WERI-Rb-1 (cell line): ENCODE measurements at regions not wholly inside any gene's neighbourhood (a gene's known extent, or its start where the extent isn't known, plus 50 kb on each side); places are given as distances from the start of the nearest gene placed in this dataset.

ENCODE experiments used
- DNase-seq: peaks from one replicate; pipeline ENCODE4 v3.0.0-alpha.2; 2020
- H3K27ac ChIP-seq: fragments of 250-450 bp; sonication (Bioruptor Pico); 2 replicates; pipeline ENCODE4 v1.5.1; 2020; ENCODE audit warnings: mild to moderate bottlenecking, moderate library complexity
- H3K27me3 ChIP-seq: fragments of 250-450 bp; sonication (Bioruptor Pico); 2 replicates; pipeline ENCODE4 v1.5.1; 2021; ENCODE audit warnings: mild to moderate bottlenecking, low read depth, moderate library complexity; ENCODE audit not compliant: insufficient read depth, severe bottlenecking
- H3K36me3 ChIP-seq: fragments of 250-450 bp; sonication (Bioruptor Pico); 2 replicates; pipeline ENCODE4 v1.5.1; 2020; ENCODE audit warnings: mild to moderate bottlenecking, moderate library complexity
- H3K4me3 ChIP-seq: 2 replicates; pipeline ENCODE4 v1.5.1; 2011; ENCODE audit warnings: low read depth, mild to moderate bottlenecking, control low read depth, low read length
- H3K9me3 ChIP-seq: fragments of 250-450 bp; sonication (Bioruptor Pico); 2 replicates; pipeline ENCODE4 v1.5.1; 2021; ENCODE audit warnings: mild to moderate bottlenecking, moderate library complexity; ENCODE audit not compliant: severe bottlenecking
- TF ChIP-seq, protein P1 (sequence below): IDR thresholded peaks from 2 replicates; pipeline ENCODE4 v1.5.1; 2011; ENCODE audit warnings: low read depth, mild to moderate bottlenecking, control low read depth, inconsistent platforms, low read length

DNA sequence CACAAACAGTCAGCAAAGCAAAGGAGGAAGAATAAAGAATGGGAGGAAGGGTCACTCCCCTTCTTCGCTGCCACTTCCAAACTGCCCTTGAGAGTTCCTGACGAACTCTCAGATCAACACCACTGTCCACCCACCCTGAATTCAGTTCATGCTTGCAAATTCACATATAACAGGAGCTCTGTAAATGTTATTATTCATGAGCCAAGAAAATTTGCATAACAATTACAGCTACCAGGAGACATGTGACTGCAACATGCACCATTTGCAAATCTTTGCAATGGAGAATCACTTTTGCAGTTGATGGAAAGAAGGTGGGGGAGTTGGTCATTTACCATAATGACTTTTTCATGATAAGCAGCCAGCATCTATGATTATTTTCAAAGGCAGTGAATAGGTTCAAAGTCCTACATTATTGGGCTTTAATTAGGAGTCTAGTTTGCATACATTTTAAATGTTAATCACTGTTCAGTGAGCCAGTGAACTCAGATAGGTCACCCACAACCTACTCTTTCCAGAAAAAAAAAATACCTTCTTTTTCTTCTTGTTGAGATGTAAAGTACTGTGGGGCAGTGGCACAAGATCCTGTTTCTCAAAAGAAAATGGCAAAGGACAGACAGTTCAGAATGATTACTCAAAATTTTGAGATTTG, 149.7 kb downstream of the CAAP1 start:
- Histone ChIP-seq H3K36me3 (no peaks in the 10 kb centered on the region), H3K4me3 (no peak overlapping the region), H3K27ac (no peak overlapping the region), H3K27me3 (peaks cover 3% of the 10 kb centered on the region), H3K9me3 (no peaks in the 10 kb centered on the region)
- no peak for DNase-seq
- TF ChIP-seq, protein P1, sequence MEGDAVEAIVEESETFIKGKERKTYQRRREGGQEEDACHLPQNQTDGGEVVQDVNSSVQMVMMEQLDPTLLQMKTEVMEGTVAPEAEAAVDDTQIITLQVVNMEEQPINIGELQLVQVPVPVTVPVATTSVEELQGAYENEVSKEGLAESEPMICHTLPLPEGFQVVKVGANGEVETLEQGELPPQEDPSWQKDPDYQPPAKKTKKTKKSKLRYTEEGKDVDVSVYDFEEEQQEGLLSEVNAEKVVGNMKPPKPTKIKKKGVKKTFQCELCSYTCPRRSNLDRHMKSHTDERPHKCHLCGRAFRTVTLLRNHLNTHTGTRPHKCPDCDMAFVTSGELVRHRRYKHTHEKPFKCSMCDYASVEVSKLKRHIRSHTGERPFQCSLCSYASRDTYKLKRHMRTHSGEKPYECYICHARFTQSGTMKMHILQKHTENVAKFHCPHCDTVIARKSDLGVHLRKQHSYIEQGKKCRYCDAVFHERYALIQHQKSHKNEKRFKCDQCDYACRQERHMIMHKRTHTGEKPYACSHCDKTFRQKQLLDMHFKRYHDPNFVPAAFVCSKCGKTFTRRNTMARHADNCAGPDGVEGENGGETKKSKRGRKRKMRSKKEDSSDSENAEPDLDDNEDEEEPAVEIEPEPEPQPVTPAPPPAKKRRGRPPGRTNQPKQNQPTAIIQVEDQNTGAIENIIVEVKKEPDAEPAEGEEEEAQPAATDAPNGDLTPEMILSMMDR = no peak

DNA sequence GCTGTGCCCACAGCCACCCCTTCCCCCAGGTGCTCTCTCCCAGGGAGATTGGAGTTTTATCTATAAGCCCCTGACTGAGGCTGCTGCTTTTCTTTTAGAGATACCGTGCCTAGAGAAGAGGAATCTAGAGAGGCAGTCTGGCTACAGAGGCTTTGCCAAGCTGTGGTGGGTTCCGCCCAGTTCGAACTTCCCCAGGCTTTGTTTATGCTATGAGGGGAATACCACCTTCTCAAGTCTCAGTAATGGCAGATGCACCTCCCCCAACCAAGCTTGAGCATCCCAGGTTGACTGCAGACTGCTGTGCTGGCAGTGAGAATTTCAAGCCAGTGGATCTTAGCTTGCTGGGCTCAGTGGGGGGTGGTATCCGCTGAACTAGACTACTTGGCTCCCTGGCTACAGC, 157.4 kb downstream of the CAAP1 start:
- Histone ChIP-seq H3K27me3 (no peaks in the 10 kb centered on the region), H3K4me3 (no peak overlapping the region), H3K36me3 (no peaks in the 10 kb centered on the region), H3K9me3 (no peaks in the 10 kb centered on the region), H3K27ac (no peak overlapping the region)
- TF ChIP-seq, protein P1 = no peak
- DNase-seq = no peak

- H3K27ac ChIP-seq = no peak overlapping the region
- H3K36me3 ChIP-seq = no peaks in the 10 kb centered on the region
- no peak for DNase-seq
- H3K27me3 ChIP-seq = no peaks in the 10 kb centered on the region
- H3K4me3 ChIP-seq = no peak overlapping the region
- no peaks in the 10 kb centered on the region for H3K9me3 ChIP-seq
- TF ChIP-seq, protein P1 = no peak
Measured at GRCh38 chr9:26729187-26729586, 163.4 kb downstream of the CAAP1 start.

DNA sequence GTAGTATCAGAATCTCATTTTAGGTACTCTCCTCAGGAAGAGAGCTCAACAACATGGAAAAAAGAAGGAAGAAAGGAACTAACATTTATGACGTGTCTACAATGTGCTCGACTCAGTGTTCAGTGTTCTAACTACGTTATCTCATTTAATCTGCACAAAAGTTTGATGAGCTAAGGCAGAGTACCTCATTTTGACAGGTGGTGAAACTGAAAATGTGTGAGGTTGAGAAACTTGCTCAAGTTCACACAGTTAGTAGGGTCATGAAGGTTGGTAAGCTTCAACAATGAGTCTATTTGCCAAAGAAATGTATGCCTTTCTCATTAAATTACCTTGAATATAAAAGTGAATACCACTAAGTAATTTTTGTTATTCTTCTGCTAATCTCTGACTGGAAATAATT, 165.1 kb downstream of the CAAP1 start:
- no peak for DNase-seq
- TF ChIP-seq, protein P1 = no peak
- no peak overlapping the region for H3K4me3 ChIP-seq
- no peaks in the 10 kb centered on the region for H3K36me3 ChIP-seq
- H3K9me3 ChIP-seq = no peaks in the 10 kb centered on the region
- H3K27me3 ChIP-seq = no peaks in the 10 kb centered on the region
- H3K27ac ChIP-seq = no peak overlapping the region

DNA sequence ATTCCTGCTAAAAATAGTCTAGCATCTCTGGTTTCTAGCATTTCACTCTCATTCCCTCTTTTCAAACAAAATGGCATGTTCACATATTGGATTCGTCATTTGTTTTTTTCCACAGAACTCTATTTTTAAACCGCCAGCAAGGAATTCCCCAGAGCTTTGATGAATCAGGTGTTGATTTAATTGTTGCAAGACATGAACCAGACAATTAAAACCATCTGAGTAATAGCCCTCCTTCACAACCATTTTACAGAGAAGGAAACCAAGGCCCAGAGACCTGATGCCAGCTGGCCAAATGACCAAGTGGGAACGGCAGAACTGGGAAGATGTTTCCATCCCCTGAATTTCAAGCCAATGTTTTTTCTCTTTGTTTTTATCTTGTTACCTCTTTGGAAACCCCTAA, 167.0 kb downstream of the CAAP1 start:
- Histone ChIP-seq H3K4me3 (no peak overlapping the region), H3K36me3 (no peaks in the 10 kb centered on the region), H3K27me3 (no peaks in the 10 kb centered on the region), H3K9me3 (no peaks in the 10 kb centered on the region), H3K27ac (no peak overlapping the region)
- no peak for DNase-seq
- TF ChIP-seq, protein P1 = no peak

- Histone ChIP-seq H3K27ac (no peak overlapping the region), H3K36me3 (no peaks in the 10 kb centered on the region), H3K9me3 (no peaks in the 10 kb centered on the region), H3K27me3 (no peaks in the 10 kb centered on the region), H3K4me3 (no peak overlapping the region)
- DNase-seq = peak; percentile 34
- TF ChIP-seq, protein P1 = peak; percentile 65
Measured at GRCh38 chr9:26723486-26723885, 169.1 kb downstream of the CAAP1 start.
